Keratinocyte (primary cell): ENCODE measurements at regions not wholly inside any gene's neighbourhood (a gene's known extent, or its start where the extent isn't known, plus 50 kb on each side); places are given as distances from the start of the nearest gene placed in this dataset.

ENCODE experiments used
- CTCF ChIP-seq, 3 experiments: IDR thresholded peaks in 1 of 3; conservative IDR thresholded peaks in 1 of 3; optimal IDR thresholded peaks in 1 of 3; 2 replicates in 2 of 3; 3 replicates in 1 of 3; pipeline versions ENCODE3 to v1.5.1; 2011; ENCODE audit warnings: low read length in 3 of 3, mild to moderate bottlenecking in 3 of 3, moderate library complexity in 2 of 3, control low read depth in 1 of 3, inconsistent platforms in 1 of 3; ENCODE audit not compliant: insufficient read depth in 2 of 3; ENCODE audit errors: extremely low read depth in 1 of 3
- EZH2 ChIP-seq: IDR thresholded peaks from one replicate; pipeline ENCODE4 v1.6.1; 2012; ENCODE audit warnings: inconsistent platforms, mild to moderate bottlenecking, low read length, moderate library complexity

GRCh38 chr3:161754420-161755053, 257.9 kb downstream of the OTOL1 start:
- TF ChIP-seq CTCF (optimal IDR thresholded peaks at IDR 0.05 in 1 of 3, IDR thresholded peaks at IDR 0.05 in 1 of 3, conservative IDR thresholded peaks at IDR 0.05 in 1 of 3; ENCODE audit: extremely low read depth in 1 of 3, insufficient read depth in 2 of 3, low read length in 3 of 3), result no peak
- no peak for TF ChIP-seq EZH2
